IMR-90 (cell line): ENCODE measurements at regions not wholly inside any gene's neighbourhood (a gene's known extent, or its start where the extent isn't known, plus 50 kb on each side); places are given as distances from the start of the nearest gene placed in this dataset.

ENCODE experiments used
- ATAC-seq: fragments of 200-7000 bp; cut with Tn5 transposase; 2 replicates; pipeline ENCODE4 v1.9.1; 2020; ENCODE audit warnings: low read depth, mild to moderate bottlenecking, moderate library complexity
- BruUV-seq: library from RNA; stranded (reverse); fragments of 400-500 nt; replicated peaks from 2 replicates; lab custom pipeline; 2021; lab: Mats Ljungman, UMichigan
- CTCF ChIA-PET: fragments of 300-600 bp; formaldehyde crosslinking; extraction: SDS; loops from one replicate; lab custom pipeline; 2021; ENCODE audit warnings: antibody characterized with exemption; lab: Yijun Ruan, JAX
- POLR2A ChIA-PET: fragments of 300-600 bp; sonication (Branson Sonifier 250); formaldehyde crosslinking; loops from one replicate; lab custom pipeline; 2022; ENCODE audit warnings: antibody characterized with exemption; ENCODE audit not compliant: unreplicated experiment; lab: Charles Lee
- DNase-seq: peaks from one replicate; pipeline ENCODE4 v3.0.0; 2013
- H2AFZ ChIP-seq: replicated peaks from 2 replicates; pipeline ENCODE3; 2013; ENCODE audit warnings: low read length, mild to moderate bottlenecking; ENCODE audit not compliant: poor library complexity
- H2AK5ac ChIP-seq: 2 replicates; pipeline ENCODE4 v1.6.1; 2013; ENCODE audit warnings: low read depth, low read length, inconsistent platforms
- H2AK9ac ChIP-seq: replicated peaks from 2 replicates; pipeline ENCODE3; 2013; ENCODE audit warnings: mild to moderate bottlenecking, low read depth, low read length, moderate library complexity; ENCODE audit not compliant: poor library complexity
- H2BK120ac ChIP-seq: 2 replicates; pipeline ENCODE4 v1.6.1; 2013; ENCODE audit warnings: low read depth, low read length, inconsistent platforms
- H2BK15ac ChIP-seq: 3 replicates; pipeline ENCODE4 v1.6.1; 2013; ENCODE audit warnings: low read depth, low read length, inconsistent platforms
- H2BK20ac ChIP-seq: 2 replicates; pipeline ENCODE4 v1.6.1; 2013; ENCODE audit warnings: low read depth, mild to moderate bottlenecking, inconsistent platforms, low read length, moderate library complexity
- H2BK5ac ChIP-seq: 2 replicates; pipeline ENCODE4 v1.6.1; 2013; ENCODE audit warnings: mild to moderate bottlenecking, low read depth, low read length, inconsistent platforms; ENCODE audit not compliant: poor library complexity, severe bottlenecking
- H3K14ac ChIP-seq: replicated peaks from 2 replicates; pipeline ENCODE4 v1.6.1; 2013; ENCODE audit warnings: low read depth, low read length, inconsistent platforms
- H3K18ac ChIP-seq: 2 replicates; pipeline ENCODE4 v1.6.1; 2013; ENCODE audit warnings: low read depth, low read length, control low read depth
- H3K23ac ChIP-seq: 2 replicates; pipeline ENCODE4 v1.6.1; 2013; ENCODE audit warnings: low read depth, low read length, inconsistent platforms
- H3K27ac ChIP-seq: 2 replicates; pipeline ENCODE4 v1.5.1; 2013; ENCODE audit warnings: mild to moderate bottlenecking, control low read depth, low read length; ENCODE audit not compliant: insufficient read depth
- H3K27me3 ChIP-seq: 2 replicates; pipeline ENCODE4 v1.6.1; 2013; ENCODE audit warnings: low read length; ENCODE audit not compliant: control insufficient read depth, insufficient read depth
- H3K36me3 ChIP-seq: 2 replicates; pipeline ENCODE4 v1.6.1; 2013; ENCODE audit warnings: low read length, mixed read lengths; ENCODE audit not compliant: control insufficient read depth, insufficient read depth
- H3K4ac ChIP-seq: 2 replicates; pipeline ENCODE4 v1.6.1; 2013; ENCODE audit warnings: low read depth, low read length, inconsistent platforms
- H3K4me1 ChIP-seq: 2 replicates; pipeline ENCODE4 v1.6.1; 2013; ENCODE audit warnings: low read length, mixed read lengths; ENCODE audit not compliant: control insufficient read depth, insufficient read depth
- H3K4me2 ChIP-seq: 2 replicates; pipeline ENCODE4 v1.6.1; 2013; ENCODE audit warnings: low read depth, mild to moderate bottlenecking, control low read depth, low read length, moderate library complexity
- H3K4me3 ChIP-seq: 2 replicates; pipeline ENCODE4 v1.5.1; 2013; ENCODE audit warnings: low read depth, mild to moderate bottlenecking, control low read depth, low read length, moderate library complexity; ENCODE audit not compliant: insufficient read depth
- H3K56ac ChIP-seq: 2 replicates; pipeline ENCODE4 v1.6.1; 2013; ENCODE audit warnings: low read length, inconsistent platforms; ENCODE audit not compliant: insufficient read depth; ENCODE audit errors: extremely low read depth
- H3K79me1 ChIP-seq, 2 experiments: 2 replicates each; pipeline ENCODE4 v1.6.1; 2013; ENCODE audit warnings: low read length in 2 of 2, inconsistent platforms in 1 of 2, low read depth in 1 of 2
- H3K9ac ChIP-seq: 2 replicates; pipeline ENCODE4 v1.6.1; 2013; ENCODE audit warnings: low read depth, low read length, control low read depth
- H3K9me1 ChIP-seq: 2 replicates; pipeline ENCODE4 v1.6.1; 2013; ENCODE audit warnings: low read length, inconsistent platforms; ENCODE audit not compliant: insufficient read depth
- H3K9me3 ChIP-seq: 2 replicates; pipeline ENCODE4 v1.6.1; 2013; ENCODE audit warnings: low read length; ENCODE audit not compliant: control insufficient read depth, insufficient read depth
- H4K20me1 ChIP-seq: 2 replicates; pipeline ENCODE4 v1.6.1; 2013; ENCODE audit warnings: low read length, inconsistent platforms; ENCODE audit not compliant: insufficient read depth
- H4K5ac ChIP-seq: 2 replicates; pipeline ENCODE4 v1.6.1; 2013; ENCODE audit warnings: mild to moderate bottlenecking, low read depth, low read length, control low read depth
- H4K8ac ChIP-seq, 2 experiments: 2 replicates each; pipeline ENCODE4 v1.6.1; 2013; ENCODE audit warnings: low read depth in 2 of 2, low read length in 2 of 2, control low read depth in 1 of 2, inconsistent platforms in 1 of 2
- H4K91ac ChIP-seq: 2 replicates; pipeline ENCODE4 v1.6.1; 2013; ENCODE audit warnings: low read depth, low read length, inconsistent platforms; ENCODE audit not compliant: insufficient read depth
- BHLHE40 ChIP-seq: fragments of 150-350 bp; IDR thresholded peaks from 2 replicates; pipeline ENCODE4 v1.6.1; 2016; ENCODE audit warnings: mild to moderate bottlenecking, low read depth, low read length
- CEBPB ChIP-seq: IDR thresholded peaks from 2 replicates; pipeline ENCODE4 v1.6.1; 2012; ENCODE audit warnings: low read depth, low read length, improper control_type of control experiment
- CHD1 ChIP-seq: IDR thresholded peaks from 2 replicates; pipeline ENCODE4 v1.6.1; 2012; ENCODE audit warnings: low read depth, low read length, improper control_type of control experiment
- FOS ChIP-seq: fragments of 150-350 bp; IDR thresholded peaks from 2 replicates; pipeline ENCODE4 v1.6.1; 2016; ENCODE audit warnings: low read depth, low read length
- MAFK ChIP-seq: IDR thresholded peaks from 2 replicates; pipeline ENCODE4 v1.6.1; 2012; ENCODE audit warnings: low read depth, low read length, improper control_type of control experiment
- MAZ ChIP-seq: IDR thresholded peaks from 2 replicates; pipeline ENCODE4 v1.6.1; 2012; ENCODE audit warnings: low read depth, mild to moderate bottlenecking, low read length, improper control_type of control experiment, moderate library complexity, borderline replicate concordance
- MXI1 ChIP-seq: IDR thresholded peaks from 2 replicates; pipeline ENCODE4 v1.6.1; 2012; ENCODE audit warnings: low read depth, mild to moderate bottlenecking, low read length, moderate library complexity, borderline replicate concordance
- NFE2L2 ChIP-seq: fragments of 150-350 bp; IDR thresholded peaks from 2 replicates; pipeline ENCODE4 v1.6.1; 2016; ENCODE audit warnings: low read depth, mild to moderate bottlenecking, low read length
- POLR2A ChIP-seq: IDR thresholded peaks from 2 replicates; pipeline ENCODE4 v1.6.1; 2012; ENCODE audit warnings: mild to moderate bottlenecking, low read depth, low read length
- RAD21 ChIP-seq: IDR thresholded peaks from 2 replicates; pipeline ENCODE4 v1.6.1; 2012; ENCODE audit warnings: low read length, improper control_type of control experiment
- RCOR1 ChIP-seq: IDR thresholded peaks from 2 replicates; pipeline ENCODE4 v1.6.1; 2012; ENCODE audit warnings: mild to moderate bottlenecking, low read length, improper control_type of control experiment; ENCODE audit not compliant: insufficient replicate concordance
- RFX5 ChIP-seq: IDR thresholded peaks from 2 replicates; pipeline ENCODE4 v1.8.0; 2012; ENCODE audit warnings: low read depth, mild to moderate bottlenecking, low read length, moderate library complexity
- SMC3 ChIP-seq: fragments of 150-350 bp; IDR thresholded peaks from 2 replicates; pipeline ENCODE4 v1.6.1; 2016; ENCODE audit warnings: low read depth, mild to moderate bottlenecking, antibody characterized with exemption, low read length, moderate library complexity
- WGBS, 2 experiments: methylation state at CpG; one replicate each; pipeline versions ENCODE4 v1.1.5 to v1.1.7; 2013; ENCODE audit warnings: missing lambda C conversion rate in 2 of 2; ENCODE audit not compliant: insufficient read length in 1 of 2; ENCODE audit errors: extremely low coverage in 2 of 2; 5-methylcytosine and 5-hydroxymethylcytosine counted together
- dilution Hi-C: fragments of 300-500 bp; cut with HindIII; formaldehyde crosslinking; loops from one replicate; pipeline ENCODE4 v1.14.3; 2018; ENCODE audit warnings: low sequenced_read_pairs; ENCODE audit not compliant: unreplicated experiment
- in situ Hi-C: fragments of 300-500 bp; cut with MboI; formaldehyde crosslinking; loops from 3 replicates; pipeline ENCODE4 v1.14.3; 2019; ENCODE audit warnings: low sequenced_read_pairs, inconsistent platforms, mixed read lengths
- intact Hi-C: fragments of 100-400 bp; cut with micrococcal nuclease; formaldehyde crosslinking; loops from 2 replicates; pipeline ENCODE4 v1.10.0; 2022
- TF ChIP-seq, protein P1 (sequence below): fragments of 150-350 bp; IDR thresholded peaks from 2 replicates; pipeline ENCODE4 v1.6.1; 2016; ENCODE audit warnings: low read depth, mild to moderate bottlenecking, low read length, moderate library complexity, borderline replicate concordance
- TF ChIP-seq, protein P2 (sequence below): conservative IDR thresholded peaks from 2 replicates; pipeline ENCODE4 v1.5.1; 2012; ENCODE audit warnings: mild to moderate bottlenecking, low read depth, low read length, improper control_type of control experiment
- TF ChIP-seq, protein P3 (sequence below): fragments of 150-350 bp; IDR thresholded peaks from 2 replicates; pipeline ENCODE4 v1.6.1; 2017; ENCODE audit warnings: mild to moderate bottlenecking, antibody characterized with exemption, low read length, low read depth

DNA sequence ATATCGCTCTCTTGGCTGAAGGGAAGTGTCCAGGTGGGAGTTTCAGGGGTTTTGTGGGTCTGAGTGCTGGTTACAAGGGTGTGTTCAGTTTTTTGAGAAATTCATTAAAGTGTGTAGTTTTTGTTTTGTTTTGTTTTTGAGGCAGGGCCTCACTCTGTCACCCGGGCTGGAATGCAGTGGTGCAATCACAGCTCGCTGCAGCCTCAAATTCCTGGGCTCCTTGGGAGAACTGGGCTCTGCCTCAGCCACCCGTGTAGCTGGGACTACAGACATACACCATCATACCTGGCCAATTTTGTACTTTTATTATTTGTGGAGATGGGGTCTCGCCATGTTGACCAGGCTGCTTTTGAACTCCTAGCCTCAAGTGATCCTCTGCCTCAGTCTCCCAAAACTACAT lies 51.2 kb upstream of the RALGAPA2 start:
- Histone ChIP-seq H3K36me3 (no peaks in the 10 kb centered on the region), H3K79me1 (no peaks in the 10 kb centered on the region), H2BK15ac (no peak overlapping the region), H3K4me2 (no peak overlapping the region), H3K23ac (no peak overlapping the region), H3K9me1 (no peaks in the 10 kb centered on the region), H3K4me1 (no peaks in the 10 kb centered on the region), H2AFZ (no peak overlapping the region), H4K5ac (no peak overlapping the region), H3K9ac (no peak overlapping the region), H3K27me3 (no peaks in the 10 kb centered on the region), H3K4me3 (no peak overlapping the region), H4K20me1 (no peaks in the 10 kb centered on the region), H4K91ac (no peak overlapping the region), H3K9me3 (no peaks in the 10 kb centered on the region), H3K27ac (no peak overlapping the region), H3K56ac (no peak overlapping the region), H2BK5ac (no peak overlapping the region), H2BK20ac (no peak overlapping the region), H2BK120ac (no peak overlapping the region), H4K8ac (no peak overlapping the region), H2AK5ac (no peak overlapping the region), H3K14ac (no peak overlapping the region), H3K18ac (no peak overlapping the region), H3K4ac (no peak overlapping the region), H2AK9ac (no peak overlapping the region)
- DNase-seq (no peak), ATAC-seq (no peak)
- ChIA-PET CTCF (no interaction called here), POLR2A (no interaction called here)
- BruUV-seq = no TSS peak
- 40% methylated on average over 1 of the region's 5 CpGs; no CpG with 5 or more reads in 1 of the 2 experiments for WGBS, 2 experiments
- dilution Hi-C loops (no loop called here), in situ Hi-C loops (no loop called here), intact Hi-C loops (no loop called here)
- TF ChIP-seq POLR2A (no peak), RAD21 (no peak), CEBPB (no peak), NFE2L2 (no peak), BHLHE40 (no peak), FOS (no peak), MAZ (no peak), SMC3 (no peak), MAFK (no peak), RCOR1 (no peak), MXI1 (no peak), CHD1 (no peak), RFX5 (no peak)
- TF ChIP-seq, protein P1, sequence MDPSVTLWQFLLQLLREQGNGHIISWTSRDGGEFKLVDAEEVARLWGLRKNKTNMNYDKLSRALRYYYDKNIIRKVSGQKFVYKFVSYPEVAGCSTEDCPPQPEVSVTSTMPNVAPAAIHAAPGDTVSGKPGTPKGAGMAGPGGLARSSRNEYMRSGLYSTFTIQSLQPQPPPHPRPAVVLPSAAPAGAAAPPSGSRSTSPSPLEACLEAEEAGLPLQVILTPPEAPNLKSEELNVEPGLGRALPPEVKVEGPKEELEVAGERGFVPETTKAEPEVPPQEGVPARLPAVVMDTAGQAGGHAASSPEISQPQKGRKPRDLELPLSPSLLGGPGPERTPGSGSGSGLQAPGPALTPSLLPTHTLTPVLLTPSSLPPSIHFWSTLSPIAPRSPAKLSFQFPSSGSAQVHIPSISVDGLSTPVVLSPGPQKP = no peak
- TF ChIP-seq, protein P2, sequence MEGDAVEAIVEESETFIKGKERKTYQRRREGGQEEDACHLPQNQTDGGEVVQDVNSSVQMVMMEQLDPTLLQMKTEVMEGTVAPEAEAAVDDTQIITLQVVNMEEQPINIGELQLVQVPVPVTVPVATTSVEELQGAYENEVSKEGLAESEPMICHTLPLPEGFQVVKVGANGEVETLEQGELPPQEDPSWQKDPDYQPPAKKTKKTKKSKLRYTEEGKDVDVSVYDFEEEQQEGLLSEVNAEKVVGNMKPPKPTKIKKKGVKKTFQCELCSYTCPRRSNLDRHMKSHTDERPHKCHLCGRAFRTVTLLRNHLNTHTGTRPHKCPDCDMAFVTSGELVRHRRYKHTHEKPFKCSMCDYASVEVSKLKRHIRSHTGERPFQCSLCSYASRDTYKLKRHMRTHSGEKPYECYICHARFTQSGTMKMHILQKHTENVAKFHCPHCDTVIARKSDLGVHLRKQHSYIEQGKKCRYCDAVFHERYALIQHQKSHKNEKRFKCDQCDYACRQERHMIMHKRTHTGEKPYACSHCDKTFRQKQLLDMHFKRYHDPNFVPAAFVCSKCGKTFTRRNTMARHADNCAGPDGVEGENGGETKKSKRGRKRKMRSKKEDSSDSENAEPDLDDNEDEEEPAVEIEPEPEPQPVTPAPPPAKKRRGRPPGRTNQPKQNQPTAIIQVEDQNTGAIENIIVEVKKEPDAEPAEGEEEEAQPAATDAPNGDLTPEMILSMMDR = no peak
- TF ChIP-seq, protein P3, sequence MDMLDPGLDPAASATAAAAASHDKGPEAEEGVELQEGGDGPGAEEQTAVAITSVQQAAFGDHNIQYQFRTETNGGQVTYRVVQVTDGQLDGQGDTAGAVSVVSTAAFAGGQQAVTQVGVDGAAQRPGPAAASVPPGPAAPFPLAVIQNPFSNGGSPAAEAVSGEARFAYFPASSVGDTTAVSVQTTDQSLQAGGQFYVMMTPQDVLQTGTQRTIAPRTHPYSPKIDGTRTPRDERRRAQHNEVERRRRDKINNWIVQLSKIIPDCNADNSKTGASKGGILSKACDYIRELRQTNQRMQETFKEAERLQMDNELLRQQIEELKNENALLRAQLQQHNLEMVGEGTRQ = no peak
